ENCODE measurements at regions not wholly inside any gene's neighbourhood (a gene's known extent, or its start where the extent isn't known, plus 50 kb on each side); places are given as distances from the start of the nearest gene placed in this dataset.

DNA sequence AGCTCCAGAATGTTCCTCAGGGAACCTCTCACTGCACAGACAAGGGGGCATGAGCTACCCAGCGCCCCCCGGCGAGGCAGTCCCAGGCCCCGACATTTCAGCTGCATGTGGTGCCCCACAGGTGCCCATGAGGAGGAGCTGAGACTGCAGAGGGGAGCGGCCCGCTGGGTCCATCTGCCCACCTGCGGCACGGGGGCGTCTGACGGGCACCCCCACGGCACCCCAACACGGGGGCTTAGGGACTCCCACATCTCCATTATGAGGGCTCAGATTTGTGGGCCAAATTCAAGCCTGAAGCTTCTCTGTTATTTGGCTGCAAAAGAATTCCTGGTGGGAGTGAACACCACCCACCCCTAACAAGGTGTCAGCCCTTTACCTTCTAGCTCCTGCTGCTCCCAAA, 258.4 kb downstream of the UACA start:
- DNase-seq, result no peak

GRCh38 chr15:70504299-70504951, 258.9 kb downstream of the UACA start:
- peak in 1 of 2 experiments; percentile 32 for DNase-seq

GRCh38 chr15:70503798-70504298, 259.5 kb downstream of the UACA start:
- DNase-seq, result no peak

DNA sequence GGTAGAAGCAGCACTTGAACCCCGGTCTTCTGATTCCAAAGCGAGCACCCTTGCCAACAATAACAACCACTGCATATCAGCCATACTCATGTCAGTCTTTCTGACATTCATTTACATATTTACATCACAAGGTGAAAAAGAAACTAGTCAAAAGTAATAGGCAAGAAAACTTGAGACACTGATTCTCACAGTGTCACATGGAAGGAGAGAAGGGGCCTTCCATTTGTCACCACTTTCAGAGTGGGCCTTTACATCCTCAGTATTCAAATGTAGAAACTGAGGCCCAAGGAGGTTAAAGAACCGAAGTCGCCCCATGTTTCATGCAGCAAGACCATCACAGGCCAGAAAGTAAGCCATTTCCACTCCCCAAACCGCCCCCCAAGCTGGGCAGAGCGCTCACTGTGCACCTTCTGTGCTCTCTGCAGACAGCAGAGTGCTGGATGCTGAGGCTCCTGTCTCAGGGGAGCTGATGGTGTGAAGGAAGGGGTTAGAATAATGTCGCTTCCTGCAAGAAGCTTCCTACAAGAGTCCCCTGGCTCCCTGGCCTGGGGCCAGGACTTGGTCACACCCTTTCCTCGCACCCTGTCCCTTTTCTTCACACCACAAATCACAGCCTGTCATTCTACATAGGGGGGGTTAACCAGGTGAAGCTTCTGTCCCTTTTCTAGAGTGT, 260.1 kb downstream of the UACA start:
- no peak for DNase-seq

GRCh38 chr15:70502529-70502928, 260.8 kb downstream of the UACA start:
- DNase-seq, result no peak

- no peak for DNase-seq
Observed at GRCh38 chr15:70501849-70502248, 261.5 kb downstream of the UACA start.

DNA sequence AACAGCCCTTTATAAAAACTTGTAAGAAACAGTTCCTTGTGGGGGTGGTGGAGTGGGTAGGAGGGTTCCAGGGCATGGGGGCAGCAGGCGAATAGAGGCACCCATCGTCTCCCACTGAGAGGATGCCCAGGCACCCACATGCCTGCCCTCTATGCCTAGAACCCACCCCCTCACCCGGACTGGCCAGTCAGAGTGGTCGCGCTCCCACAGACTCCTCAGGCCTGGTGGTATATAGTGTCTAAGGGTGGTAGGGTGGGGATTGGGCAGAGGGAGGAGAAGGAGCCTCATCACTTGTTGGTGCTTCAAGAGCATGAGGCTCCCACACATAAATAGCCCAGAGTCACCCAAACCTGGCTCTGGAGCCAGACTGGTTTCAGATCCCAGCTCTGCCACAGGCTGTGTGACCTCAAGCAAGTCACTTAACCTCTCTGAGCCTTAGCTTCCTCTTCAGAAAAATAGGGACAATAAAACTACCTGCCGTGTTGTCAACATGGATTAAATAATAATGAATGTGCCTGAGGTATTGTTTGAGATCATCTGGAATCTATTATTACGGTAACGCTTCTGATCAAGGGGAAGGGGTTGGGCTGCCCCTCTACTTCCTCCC, 262.1 kb downstream of the UACA start:
- no peak for DNase-seq

DNA sequence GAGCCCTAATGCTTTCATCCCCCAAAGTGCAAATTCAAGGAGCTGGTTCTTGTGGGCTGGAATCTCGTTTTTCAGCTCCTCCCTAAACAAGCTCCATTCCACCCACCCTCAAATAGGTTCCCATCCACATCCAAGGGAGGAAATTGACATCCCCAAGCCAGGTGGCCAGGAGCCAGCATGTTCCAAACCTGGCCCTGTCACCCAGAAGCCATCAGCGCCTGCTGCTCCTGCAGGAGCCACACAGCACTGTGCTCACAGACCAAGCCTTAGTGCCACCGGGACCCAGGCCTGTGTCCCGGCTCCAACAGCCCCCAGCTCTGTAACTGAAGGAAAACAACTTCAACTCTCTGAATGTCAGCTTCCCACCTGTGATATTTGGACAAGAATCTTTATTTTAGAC, 263.6 kb downstream of the UACA start:
- no peak for DNase-seq

DNA sequence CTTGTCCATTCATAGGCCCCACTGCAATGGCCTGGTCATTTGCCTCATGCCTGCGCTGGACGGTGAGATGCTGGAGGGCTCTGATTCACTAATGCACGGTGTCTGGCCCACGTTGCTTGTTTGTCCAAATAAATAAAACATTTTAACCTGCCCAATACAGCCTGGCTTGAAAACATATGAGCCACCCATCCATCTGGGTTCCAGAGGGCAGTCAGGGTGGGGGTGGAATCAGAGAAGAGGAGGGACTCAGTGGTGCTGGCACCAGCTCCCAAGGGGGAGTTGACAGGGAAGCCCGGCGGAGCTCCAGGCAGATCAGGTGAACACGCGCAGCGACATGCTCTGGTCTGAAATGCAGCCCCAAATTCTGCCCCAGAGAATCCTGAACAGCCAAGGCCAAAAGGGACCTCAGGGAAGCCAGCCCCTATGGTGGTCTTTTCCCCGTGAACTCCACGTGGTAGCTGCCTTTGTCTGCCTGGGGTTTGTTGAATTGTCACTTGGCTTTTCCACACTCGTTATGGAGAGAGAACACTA, 265.2 kb downstream of the UACA start:
- DNase-seq, result no peak

- no peak for DNase-seq
Observed at GRCh38 chr15:70497661-70498060, 265.7 kb downstream of the UACA start.

DNA sequence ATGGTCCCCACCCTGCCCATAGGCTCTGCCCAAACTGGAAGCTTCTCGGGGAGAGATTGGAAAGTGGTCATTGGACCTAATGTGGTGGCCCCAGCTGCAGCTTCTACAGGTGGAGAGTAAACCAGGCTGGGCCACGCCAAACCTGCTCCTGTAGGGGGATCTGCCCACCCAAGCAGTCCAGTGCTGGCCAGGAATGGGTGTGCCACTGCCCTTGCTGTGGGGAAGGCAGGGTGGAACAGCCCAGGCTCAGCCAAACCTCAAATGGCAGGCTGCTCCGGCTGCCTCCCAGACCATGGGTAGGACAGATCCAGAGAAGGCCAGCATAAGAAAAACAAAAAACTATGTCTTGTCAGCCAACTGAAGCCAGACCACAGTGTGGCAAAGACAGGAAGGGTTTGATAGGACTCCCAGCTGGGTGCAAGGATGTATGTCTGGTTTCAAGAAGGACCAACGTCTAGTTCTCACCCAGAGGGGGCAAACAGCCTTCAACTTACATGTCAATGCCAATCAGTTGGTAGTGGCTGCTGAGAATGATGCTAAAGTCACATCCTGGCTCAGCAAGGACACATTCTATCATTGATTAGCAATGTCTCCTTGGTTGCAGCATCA, 267.3 kb downstream of the UACA start:
- no peak for DNase-seq

DNA sequence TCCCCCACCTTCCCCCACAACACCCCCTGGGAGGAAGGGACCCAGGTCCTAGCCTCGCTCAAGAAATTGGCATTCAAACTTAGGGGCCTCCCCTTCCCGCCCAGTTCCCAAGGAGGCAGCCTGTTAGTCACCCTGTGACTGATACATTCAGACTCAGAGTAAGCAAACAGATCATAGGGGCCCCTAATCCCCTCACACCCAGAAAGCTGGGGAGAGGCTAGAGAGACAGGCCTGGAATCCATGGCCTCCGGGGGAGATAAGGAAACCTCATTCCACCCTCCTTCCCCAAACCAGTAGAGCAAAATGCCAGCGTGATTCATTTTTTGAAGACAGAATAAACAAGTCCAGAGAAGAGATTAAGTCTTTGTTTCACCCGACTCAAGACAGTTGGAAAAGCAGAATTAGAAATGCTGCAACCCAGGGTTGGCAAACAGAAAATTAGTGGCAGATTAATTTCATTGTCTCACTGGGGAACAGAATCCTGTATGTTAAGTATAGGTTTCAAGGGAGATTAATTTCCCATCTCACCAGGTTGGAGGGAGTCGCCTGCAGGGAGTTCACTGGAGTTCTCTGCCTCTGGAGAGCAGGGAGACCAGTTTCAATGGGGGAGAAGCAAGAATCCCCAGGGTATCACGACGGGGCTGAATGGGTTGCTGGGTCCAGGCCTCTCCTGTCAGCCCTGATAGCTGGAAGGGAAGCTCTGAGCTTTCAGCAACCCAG, 268.3 kb downstream of the UACA start:
- no peak for DNase-seq

- DNase-seq, result no peak
Observed at GRCh38 chr15:70494517-70494851, 268.9 kb downstream of the UACA start.

- DNase-seq, result no peak
Observed at GRCh38 chr15:70493787-70494516, 269.4 kb downstream of the UACA start.

DNA sequence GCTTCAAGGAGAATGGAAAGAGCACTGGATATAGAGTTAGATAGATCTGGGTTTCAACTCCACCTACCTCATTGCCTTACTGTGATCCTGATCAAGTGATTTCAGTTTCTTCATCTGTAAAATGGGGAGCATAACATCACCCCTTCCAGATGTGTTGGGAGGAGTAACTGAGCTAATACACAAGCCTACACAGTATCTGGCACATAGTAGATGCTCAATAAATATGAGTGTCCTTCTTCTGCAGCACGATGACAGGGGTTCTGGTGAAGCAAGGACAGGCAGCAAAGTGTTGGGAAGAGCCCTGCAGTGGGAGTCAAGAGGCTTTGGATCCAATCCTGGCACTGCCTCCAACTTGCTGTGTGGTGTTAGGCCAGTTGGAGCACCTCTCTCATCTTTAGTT, 270.0 kb downstream of the UACA start:
- no peak for DNase-seq

- peak; percentile 53 to 78 for DNase-seq
Observed at GRCh38 chr15:70492240-70493177, 270.8 kb downstream of the UACA start.

GRCh38 chr15:70491641-70492040, 271.7 kb downstream of the UACA start:
- DNase-seq, result no peak

DNA sequence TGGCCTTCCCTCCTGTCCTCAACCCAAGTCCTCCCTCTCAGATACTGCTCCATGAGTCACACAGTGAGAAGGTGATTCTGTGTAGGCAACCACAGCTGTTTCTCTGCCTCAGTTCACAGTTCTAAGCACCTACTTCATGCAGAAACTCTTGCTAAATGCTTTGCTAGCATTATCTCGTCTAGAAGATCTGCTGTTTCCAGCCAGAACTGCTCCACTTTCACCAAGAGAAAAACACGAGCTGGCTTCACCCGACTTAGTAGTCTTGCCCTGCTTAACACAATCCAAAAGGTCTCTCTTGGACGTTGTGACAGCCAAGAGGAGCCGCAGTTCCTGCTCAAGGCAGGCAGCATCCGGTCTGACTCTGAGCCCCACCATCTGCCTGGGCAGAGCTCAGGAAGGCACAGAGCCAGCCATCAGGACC, 272.1 kb downstream of the UACA start:
- no peak for DNase-seq

- DNase-seq, result no peak
Observed at GRCh38 chr15:70490838-70491155, 272.6 kb downstream of the UACA start.

DNA sequence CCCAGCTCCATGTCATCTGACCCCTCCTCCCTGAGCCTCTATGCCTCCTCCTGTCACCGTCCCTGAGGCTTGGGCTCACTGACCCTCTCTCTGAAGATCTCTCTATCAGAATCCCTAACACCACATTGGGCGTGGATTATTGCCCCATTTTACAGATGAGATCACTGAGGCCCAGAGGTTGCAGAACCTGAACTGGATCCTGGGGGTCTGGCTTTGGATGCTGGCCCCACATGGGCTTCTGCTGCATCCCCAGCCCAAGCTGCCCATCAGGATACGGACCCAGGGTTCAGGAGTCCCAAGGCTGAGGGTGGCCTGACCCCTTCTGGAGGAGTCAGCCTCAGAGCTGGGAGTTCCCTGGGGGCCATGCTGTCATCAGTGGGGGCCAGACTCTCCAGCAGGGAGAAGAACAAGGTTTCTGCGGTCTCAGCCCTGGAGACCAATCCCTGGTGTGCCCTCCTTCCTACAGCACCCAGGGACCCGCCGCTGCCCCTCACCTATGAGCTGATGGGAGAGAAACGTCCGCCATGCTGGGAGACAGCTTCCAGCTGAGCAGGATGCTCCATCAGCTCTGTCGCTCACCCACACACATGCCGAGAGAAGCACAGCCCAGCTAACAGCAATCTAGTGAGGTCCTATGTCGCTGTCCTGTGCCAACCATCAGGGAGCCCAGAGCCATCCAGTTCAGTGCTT, 273.1 kb downstream of the UACA start:
- DNase-seq, result no peak

All from stimulated activated CD4-positive, alpha-beta T cell treated with anti-CD3 and anti-CD28 coated beads, Interleukin-4, amount 100 ng/mL, for 4 hours (primary cell).